ENCODE measurements at regions not wholly inside any gene's neighbourhood (a gene's known extent, or its start where the extent isn't known, plus 50 kb on each side); places are given as distances from the start of the nearest gene placed in this dataset.

- TF ChIP-seq CTCF (IDR thresholded peaks at IDR 0.05; ENCODE audit: insufficient read depth, low read length, poor library complexity, severe bottlenecking) (no peak), EZH2phosphoT487 (conservative IDR thresholded peaks at IDR 0.05; ENCODE audit: low read length) (no peak)
These were observed 50.6 kb upstream of the FAM204A start for GRCh38 chr10:118392761-118393160.
